ENCODE measurements at regions not wholly inside any gene's neighbourhood (a gene's known extent, or its start where the extent isn't known, plus 50 kb on each side); places are given as distances from the start of the nearest gene placed in this dataset.
A peak's percentile ranks its signal among the peaks of the same experiment; 100 is the strongest.

GRCh38 chr5:90231688-90232087, 177.9 kb downstream of the CETN3 start:
- no peaks in the 10 kb centered on the region for H3K36me3 ChIP-seq (ENCODE audit: control insufficient read depth in 4 of 4, insufficient read depth in 4 of 4, low read length in 4 of 4)
- DNase-seq (no peak), ATAC-seq (ENCODE audit: insufficient read depth, low FRiP score) (no peak)
- H3K9ac ChIP-seq (ENCODE audit: insufficient read depth in 1 of 2, low read length in 2 of 2): no peak overlapping the region
- H3K4me1 ChIP-seq (ENCODE audit: control insufficient read depth in 5 of 5, insufficient read depth in 5 of 5, low read length in 5 of 5): peaks cover 0 to 3% (median 0%) of the 10 kb centered on the region in 5 donors
- no peaks in the 10 kb centered on the region for H3K9me3 ChIP-seq (ENCODE audit: control insufficient read depth in 4 of 4, insufficient read depth in 3 of 4, low read length in 3 of 4)
- peak overlapping the region in 1 of 2 donors; percentile 9 for H3K27ac ChIP-seq (ENCODE audit: low read depth in 1 of 2, low read length in 1 of 2)
- no peak for TF ChIP-seq CTCF (IDR thresholded peaks at IDR 0.05; ENCODE audit: control extremely low read depth, extremely low read depth)
- no peaks in the 10 kb centered on the region for H3K27me3 ChIP-seq (ENCODE audit: control insufficient read depth in 3 of 3, insufficient read depth in 3 of 3, low read length in 2 of 3)
- 37 to 53% methylated on average over 4 of the region's 4 CpGs for WGBS, 2 donors
- no peak overlapping the region for H3K4me3 ChIP-seq

GRCh38 chr5:90227683-90228082, 181.9 kb downstream of the CETN3 start:
- H3K36me3 ChIP-seq (ENCODE audit: control insufficient read depth in 4 of 4, insufficient read depth in 4 of 4, low read length in 4 of 4): no peaks in the 10 kb centered on the region
- 61 to 69% methylated on average over 3 of the region's 3 CpGs for WGBS, 2 donors
- no peak for ATAC-seq (ENCODE audit: insufficient read depth, low FRiP score)
- H3K27me3 ChIP-seq (ENCODE audit: control insufficient read depth in 3 of 3, insufficient read depth in 3 of 3, low read length in 2 of 3): no peaks in the 10 kb centered on the region
- peaks cover 0 to 3% (median 0%) of the 10 kb centered on the region in 5 donors for H3K4me1 ChIP-seq (ENCODE audit: control insufficient read depth in 5 of 5, insufficient read depth in 5 of 5, low read length in 5 of 5)
- no peak for DNase-seq
- no peak overlapping the region for H3K27ac ChIP-seq (ENCODE audit: low read depth in 1 of 2, low read length in 1 of 2)
- no peaks in the 10 kb centered on the region for H3K9me3 ChIP-seq (ENCODE audit: control insufficient read depth in 4 of 4, insufficient read depth in 3 of 4, low read length in 3 of 4)
- H3K9ac ChIP-seq (ENCODE audit: insufficient read depth in 1 of 2, low read length in 2 of 2): no peak overlapping the region
- no peak for TF ChIP-seq CTCF (IDR thresholded peaks at IDR 0.05; ENCODE audit: control extremely low read depth, extremely low read depth)
- no peak overlapping the region for H3K4me3 ChIP-seq

GRCh38 chr5:90226433-90227099, 183.0 kb downstream of the CETN3 start:
- TF ChIP-seq CTCF (IDR thresholded peaks at IDR 0.05; ENCODE audit: control extremely low read depth, extremely low read depth): no peak
- no peak for ATAC-seq (ENCODE audit: insufficient read depth, low FRiP score)
- Histone ChIP-seq H3K36me3 (ENCODE audit: control insufficient read depth in 4 of 4, insufficient read depth in 4 of 4, low read length in 4 of 4) (no peaks in the 10 kb centered on the region), H3K9me3 (ENCODE audit: control insufficient read depth in 4 of 4, insufficient read depth in 3 of 4, low read length in 3 of 4) (no peaks in the 10 kb centered on the region), H3K9ac (ENCODE audit: insufficient read depth in 1 of 2, low read length in 2 of 2) (no peak overlapping the region), H3K4me3 (no peak overlapping the region), H3K27ac (ENCODE audit: low read depth in 1 of 2, low read length in 1 of 2) (no peak overlapping the region), H3K4me1 (ENCODE audit: control insufficient read depth in 5 of 5, insufficient read depth in 5 of 5, low read length in 5 of 5) (peaks cover 0 to 3% (median 0%) of the 10 kb centered on the region in 5 donors), H3K27me3 (ENCODE audit: control insufficient read depth in 3 of 3, insufficient read depth in 3 of 3, low read length in 2 of 3) (no peaks in the 10 kb centered on the region)
- WGBS, 2 donors: 55 to 65% methylated on average over 2 of the region's 2 CpGs
- peak in 2 of 3 donors; percentile 7 to 25 for DNase-seq

- H3K4me3 ChIP-seq: no peak overlapping the region
- WGBS, 2 donors: 96% methylated on average over 1 of the region's 1 CpG
- ATAC-seq (ENCODE audit: insufficient read depth, low FRiP score) (no peak), DNase-seq (no peak)
- H3K36me3 ChIP-seq (ENCODE audit: control insufficient read depth in 4 of 4, insufficient read depth in 4 of 4, low read length in 4 of 4): no peaks in the 10 kb centered on the region
- no peak overlapping the region for H3K27ac ChIP-seq (ENCODE audit: low read depth in 1 of 2, low read length in 1 of 2)
- H3K9me3 ChIP-seq (ENCODE audit: control insufficient read depth in 4 of 4, insufficient read depth in 3 of 4, low read length in 3 of 4): no peaks in the 10 kb centered on the region
- TF ChIP-seq CTCF (IDR thresholded peaks at IDR 0.05; ENCODE audit: control extremely low read depth, extremely low read depth): no peak
- H3K9ac ChIP-seq (ENCODE audit: insufficient read depth in 1 of 2, low read length in 2 of 2): no peak overlapping the region
- peaks cover 0 to 3% (median 0%) of the 10 kb centered on the region in 5 donors for H3K4me1 ChIP-seq (ENCODE audit: control insufficient read depth in 5 of 5, insufficient read depth in 5 of 5, low read length in 5 of 5)
- no peaks in the 10 kb centered on the region for H3K27me3 ChIP-seq (ENCODE audit: control insufficient read depth in 3 of 3, insufficient read depth in 3 of 3, low read length in 2 of 3)
Measured at GRCh38 chr5:90224342-90224741, 185.2 kb downstream of the CETN3 start.

Data from lung (tissue), 11 donors.